ENCODE measurements at regions not wholly inside any gene's neighbourhood (a gene's known extent, or its start where the extent isn't known, plus 50 kb on each side); places are given as distances from the start of the nearest gene placed in this dataset.
"Not testable (repeated sequence)": the region's sequence is repeated elsewhere in the genome, so short reads cannot be mapped to it uniquely, and the experiment has no call there.

DNA sequence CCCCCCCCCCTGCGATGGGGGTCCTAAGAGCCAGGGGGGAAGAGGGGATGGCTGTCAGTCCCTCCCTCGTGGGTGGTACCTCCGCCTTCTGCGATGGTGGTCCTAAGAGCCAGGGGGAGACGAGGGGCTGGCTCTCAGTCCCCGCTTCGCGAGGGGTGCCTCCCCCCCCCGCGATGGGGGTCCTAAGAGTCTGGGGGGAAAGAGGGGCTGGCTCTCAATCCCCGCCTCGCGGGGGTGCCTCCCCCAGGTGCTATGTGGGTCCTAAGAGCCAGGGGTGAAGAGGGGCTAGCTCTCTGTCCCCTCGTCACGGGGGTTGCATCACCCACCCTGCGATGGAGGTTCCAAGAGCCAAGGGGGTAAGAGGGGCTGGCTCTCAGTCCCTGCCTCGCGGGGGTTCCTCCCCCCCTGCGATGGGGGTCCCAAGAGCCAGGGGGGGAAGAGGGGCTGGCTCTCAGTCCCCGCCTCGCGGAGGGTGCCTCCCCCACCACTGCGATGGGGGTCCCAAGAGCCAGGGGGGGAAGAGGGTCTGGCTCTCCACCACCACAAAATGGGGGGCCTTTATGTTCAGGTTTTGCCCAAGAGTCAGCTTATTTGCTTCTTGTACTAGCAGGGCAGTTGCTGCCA is 2323.6 kb upstream of the PCDH20 start:
- H3K9me3 Mint-ChIP-seq; H3K27me3 Mint-ChIP-seq; H3K27ac Mint-ChIP-seq; H3K4me3 Mint-ChIP-seq; ATAC-seq; H3K4me1 Mint-ChIP-seq; DNase-seq; H3K36me3 Mint-ChIP-seq (ENCODE audit: low read depth): not testable (repeated sequence)

- no peak overlapping the region for H3K27ac Mint-ChIP-seq
- H3K36me3 Mint-ChIP-seq (ENCODE audit: low read depth), result no peaks in the 10 kb centered on the region
- no peak overlapping the region for H3K4me3 Mint-ChIP-seq
- peaks cover 8% of the 10 kb centered on the region for H3K9me3 Mint-ChIP-seq
- no peaks in the 10 kb centered on the region for H3K27me3 Mint-ChIP-seq
- ATAC-seq (no peak), DNase-seq (no peak)
- no peaks in the 10 kb centered on the region for H3K4me1 Mint-ChIP-seq
Measured at GRCh38 chr13:63737418-63737817, 2321.8 kb upstream of the PCDH20 start.

DNA sequence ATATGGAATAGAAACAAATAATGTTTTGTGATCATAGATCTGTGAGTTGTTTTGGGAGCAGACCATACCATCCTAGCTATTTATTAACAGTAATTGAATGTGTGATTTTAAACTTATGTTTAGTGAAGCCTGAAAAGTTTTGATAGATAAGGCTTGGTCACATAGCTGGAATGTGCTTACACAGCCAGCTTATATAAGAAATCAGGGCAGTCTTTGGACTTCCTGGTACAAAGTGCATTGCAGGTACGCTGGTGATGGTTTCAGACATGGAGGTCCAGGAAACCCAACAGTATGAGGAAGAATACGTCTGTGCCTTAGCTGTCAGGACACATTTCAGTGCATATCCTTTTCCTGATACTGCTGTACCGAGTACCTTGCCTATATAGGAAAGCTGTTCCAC is 2316.2 kb upstream of the PCDH20 start:
- Mint-ChIP-seq H3K36me3 (ENCODE audit: low read depth) (no peaks in the 10 kb centered on the region), H3K9me3 (peaks cover 6% of the 10 kb centered on the region), H3K4me1 (no peaks in the 10 kb centered on the region), H3K27me3 (no peaks in the 10 kb centered on the region), H3K27ac (no peak overlapping the region), H3K4me3 (no peak overlapping the region)
- no peak for ATAC-seq
- no peak for DNase-seq

GRCh38 chr13:63712159-63712558 is 2296.5 kb upstream of the PCDH20 start:
- H3K36me3 Mint-ChIP-seq (ENCODE audit: low read depth); DNase-seq; H3K27me3 Mint-ChIP-seq; H3K9me3 Mint-ChIP-seq; H3K27ac Mint-ChIP-seq; ATAC-seq; H3K4me1 Mint-ChIP-seq; H3K4me3 Mint-ChIP-seq: not testable (repeated sequence)

DNA sequence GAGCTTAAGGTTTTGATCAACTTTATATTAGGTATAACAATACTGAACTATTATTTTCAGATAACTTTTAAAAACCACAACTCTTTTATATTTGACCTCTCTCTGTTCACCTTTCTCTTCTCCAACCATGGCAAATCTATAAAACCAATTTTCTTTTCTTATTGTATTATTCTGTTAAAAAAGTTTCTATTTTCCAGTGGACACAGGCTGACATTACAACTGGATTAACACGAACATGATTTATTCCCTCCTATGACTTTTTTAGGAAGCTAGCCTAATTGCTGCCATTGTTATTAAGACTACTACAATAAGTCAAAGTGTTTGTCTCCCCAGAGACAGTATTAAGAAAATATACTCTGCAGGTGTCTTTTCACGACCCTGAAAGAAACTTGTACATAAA is 2291.1 kb upstream of the PCDH20 start:
- Mint-ChIP-seq H3K9me3 (peaks cover 7% of the 10 kb centered on the region), H3K27me3 (no peaks in the 10 kb centered on the region), H3K27ac (no peak overlapping the region), H3K4me3 (no peak overlapping the region), H3K36me3 (ENCODE audit: low read depth) (no peaks in the 10 kb centered on the region), H3K4me1 (no peaks in the 10 kb centered on the region)
- DNase-seq (no peak), ATAC-seq (no peak)

- no peaks in the 10 kb centered on the region for H3K4me1 Mint-ChIP-seq
- no peak overlapping the region for H3K4me3 Mint-ChIP-seq
- no peaks in the 10 kb centered on the region for H3K27me3 Mint-ChIP-seq
- H3K27ac Mint-ChIP-seq, result no peak overlapping the region
- peaks cover 12% of the 10 kb centered on the region for H3K9me3 Mint-ChIP-seq
- ATAC-seq, result no peak
- H3K36me3 Mint-ChIP-seq (ENCODE audit: low read depth), result no peaks in the 10 kb centered on the region
- DNase-seq, result no peak
Measured at GRCh38 chr13:63704521-63704920, 2288.9 kb upstream of the PCDH20 start.

DNA sequence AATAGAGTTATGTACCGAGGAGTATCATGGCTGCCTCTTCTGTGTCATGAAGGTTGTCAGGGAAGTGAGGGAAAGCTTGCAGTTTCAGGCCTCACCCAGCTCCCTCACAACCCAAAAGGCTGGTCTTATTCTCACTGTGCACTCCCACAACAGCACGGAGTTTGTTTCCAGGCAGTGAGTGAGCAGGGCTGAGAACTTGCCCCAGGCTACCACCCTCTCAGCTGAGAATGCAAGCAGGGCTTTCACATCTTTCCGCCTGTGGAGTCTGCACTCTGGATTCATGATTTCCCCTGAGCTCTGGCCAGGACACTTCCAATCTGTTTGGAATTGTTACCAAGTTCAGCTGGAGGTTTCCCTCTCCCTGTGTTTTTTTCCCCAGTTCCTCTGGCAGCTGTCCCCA is 2284.7 kb upstream of the PCDH20 start:
- DNase-seq (no peak), ATAC-seq (no peak)
- Mint-ChIP-seq H3K36me3 (ENCODE audit: low read depth) (no peaks in the 10 kb centered on the region), H3K4me3 (no peak overlapping the region), H3K9me3 (peaks cover 12% of the 10 kb centered on the region), H3K4me1 (no peaks in the 10 kb centered on the region), H3K27ac (no peak overlapping the region), H3K27me3 (no peaks in the 10 kb centered on the region)

- Mint-ChIP-seq H3K27me3 (no peaks in the 10 kb centered on the region), H3K4me1 (no peaks in the 10 kb centered on the region), H3K27ac (no peak overlapping the region), H3K9me3 (peaks cover 12% of the 10 kb centered on the region), H3K4me3 (no peak overlapping the region), H3K36me3 (ENCODE audit: low read depth) (no peaks in the 10 kb centered on the region)
- ATAC-seq (no peak), DNase-seq (no peak)
Measured at GRCh38 chr13:63699948-63700347, 2284.3 kb upstream of the PCDH20 start.

DNA sequence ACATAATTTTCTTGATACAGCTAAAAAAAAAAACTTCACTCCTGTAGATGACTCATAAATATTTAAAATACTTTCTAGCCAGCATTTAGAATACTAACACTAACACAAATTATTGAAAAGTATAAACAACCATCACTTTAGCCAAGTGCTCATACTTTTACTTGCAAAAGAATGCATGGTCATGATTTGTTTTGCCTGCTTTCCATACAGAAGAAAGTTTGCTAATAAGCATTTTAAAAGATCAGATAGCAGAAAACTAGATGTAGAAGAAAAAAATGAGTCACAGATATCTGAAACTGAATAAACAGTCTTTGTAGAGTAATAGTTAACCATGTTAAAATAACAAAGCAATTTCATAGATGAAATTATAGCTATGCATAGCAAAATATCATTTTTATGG is 2280.4 kb upstream of the PCDH20 start:
- Mint-ChIP-seq H3K9me3 (peaks cover 16% of the 10 kb centered on the region), H3K4me3 (no peak overlapping the region), H3K27ac (no peak overlapping the region), H3K36me3 (ENCODE audit: low read depth) (no peaks in the 10 kb centered on the region), H3K27me3 (no peaks in the 10 kb centered on the region), H3K4me1 (no peaks in the 10 kb centered on the region)
- no peak for DNase-seq
- no peak for ATAC-seq

- Mint-ChIP-seq H3K36me3 (ENCODE audit: low read depth) (no peaks in the 10 kb centered on the region), H3K27ac (no peak overlapping the region), H3K27me3 (no peaks in the 10 kb centered on the region), H3K4me1 (no peaks in the 10 kb centered on the region), H3K4me3 (no peak overlapping the region), H3K9me3 (peaks cover 12% of the 10 kb centered on the region)
- no peak for DNase-seq
- no peak for ATAC-seq
Measured at GRCh38 chr13:63693696-63694095, 2278.0 kb upstream of the PCDH20 start.

- no peak for DNase-seq
- ATAC-seq, result no peak
- H3K4me3 Mint-ChIP-seq, result no peak overlapping the region
Measured at GRCh38 chr13:63691474-63691873, 2275.8 kb upstream of the PCDH20 start.

GRCh38 chr13:63690672-63691071 is 2275.0 kb upstream of the PCDH20 start:
- no peak overlapping the region for H3K27ac Mint-ChIP-seq
- ATAC-seq (no peak), DNase-seq (no peak)
- H3K4me3 Mint-ChIP-seq, result no peak overlapping the region
- H3K27me3 Mint-ChIP-seq, result no peaks in the 10 kb centered on the region
- H3K9me3 Mint-ChIP-seq, result peaks cover 20% of the 10 kb centered on the region
- H3K36me3 Mint-ChIP-seq (ENCODE audit: low read depth), result no peaks in the 10 kb centered on the region
- no peaks in the 10 kb centered on the region for H3K4me1 Mint-ChIP-seq

More at GRCh38 chr13:63691474-63691873, 2275.8 kb upstream of the PCDH20 start:
- no peaks in the 10 kb centered on the region for H3K4me1 Mint-ChIP-seq
- peaks cover 17% of the 10 kb centered on the region for H3K9me3 Mint-ChIP-seq
- H3K27me3 Mint-ChIP-seq, result no peaks in the 10 kb centered on the region
- no peak overlapping the region for H3K27ac Mint-ChIP-seq
- H3K36me3 Mint-ChIP-seq (ENCODE audit: low read depth), result no peaks in the 10 kb centered on the region

DNA sequence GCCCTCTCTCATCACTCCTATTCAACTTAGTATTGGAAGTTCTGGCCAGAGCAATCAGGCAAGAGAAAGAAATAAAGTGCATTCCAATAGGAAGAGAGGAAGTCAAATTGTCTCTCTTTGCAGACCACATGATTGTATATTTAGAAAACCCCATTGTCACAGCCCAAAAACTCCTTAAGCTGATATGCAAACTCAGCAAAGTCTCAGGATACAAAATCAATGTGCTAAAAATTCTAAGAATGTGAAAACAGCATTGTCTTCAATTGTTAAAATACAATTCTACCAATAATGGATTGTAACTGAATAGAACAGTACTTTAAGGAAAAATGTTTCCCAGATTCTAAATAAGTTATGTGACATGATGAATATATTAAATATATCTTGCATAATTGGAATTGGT is 2269.2 kb upstream of the PCDH20 start:
- Mint-ChIP-seq H3K4me1 (no peaks in the 10 kb centered on the region), H3K27ac (no peak overlapping the region), H3K36me3 (ENCODE audit: low read depth) (no peaks in the 10 kb centered on the region), H3K27me3 (no peaks in the 10 kb centered on the region), H3K4me3 (no peak overlapping the region), H3K9me3 (peaks cover 24% of the 10 kb centered on the region)
- DNase-seq (no peak), ATAC-seq (no peak)

- Mint-ChIP-seq H3K27ac (no peak overlapping the region), H3K36me3 (ENCODE audit: low read depth) (no peaks in the 10 kb centered on the region), H3K4me1 (no peaks in the 10 kb centered on the region), H3K4me3 (no peak overlapping the region), H3K27me3 (no peaks in the 10 kb centered on the region), H3K9me3 (peaks cover 16% of the 10 kb centered on the region)
- ATAC-seq, result no peak
- no peak for DNase-seq
Measured at GRCh38 chr13:63680704-63681103, 2265.1 kb upstream of the PCDH20 start.

DNA sequence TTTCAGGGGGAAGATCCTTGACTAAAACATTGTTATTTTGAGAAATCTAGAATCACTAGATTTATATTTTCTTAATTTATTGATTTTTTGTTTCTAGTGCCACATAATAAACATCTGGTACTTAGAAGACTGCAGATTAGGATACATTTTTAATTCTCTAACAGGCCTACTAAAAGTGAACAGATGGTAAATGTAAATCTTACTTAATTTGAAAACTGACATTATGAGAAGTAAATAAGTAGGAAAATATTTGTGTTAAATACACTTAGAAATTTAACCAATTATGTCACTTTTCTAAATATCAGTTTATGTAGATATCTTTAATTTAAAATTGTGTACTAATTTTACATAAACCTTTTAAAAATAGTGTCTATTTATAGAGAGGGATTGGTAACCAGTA is 2255.6 kb upstream of the PCDH20 start:
- Mint-ChIP-seq H3K9me3 (peaks cover 11% of the 10 kb centered on the region), H3K36me3 (ENCODE audit: low read depth) (no peaks in the 10 kb centered on the region), H3K27me3 (no peaks in the 10 kb centered on the region), H3K4me1 (no peaks in the 10 kb centered on the region), H3K27ac (no peak overlapping the region), H3K4me3 (no peak overlapping the region)
- no peak for DNase-seq
- ATAC-seq, result no peak

DNA sequence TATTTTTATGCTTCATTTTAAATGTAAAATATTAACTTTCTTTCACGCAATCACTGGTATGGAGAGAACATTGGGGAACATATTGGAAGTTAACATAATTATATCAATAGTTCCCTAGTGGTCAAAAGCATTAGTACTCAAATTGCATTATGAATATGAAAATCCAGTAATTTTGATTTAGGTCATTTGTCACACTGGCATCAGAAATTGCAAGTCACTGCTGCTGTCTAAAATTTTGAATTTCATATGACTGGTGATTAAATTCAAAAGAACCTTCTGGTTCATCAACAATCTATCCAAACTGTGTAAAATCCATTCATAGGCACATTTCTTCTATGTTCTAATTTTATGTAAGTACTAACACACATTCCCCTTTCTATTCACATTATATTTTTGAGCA is 2235.7 kb upstream of the PCDH20 start:
- Mint-ChIP-seq H3K27ac (no peak overlapping the region), H3K4me3 (no peak overlapping the region), H3K4me1 (no peaks in the 10 kb centered on the region), H3K36me3 (ENCODE audit: low read depth) (no peaks in the 10 kb centered on the region), H3K9me3 (peaks cover 18% of the 10 kb centered on the region), H3K27me3 (no peaks in the 10 kb centered on the region)
- ATAC-seq (no peak), DNase-seq (no peak)
